H1 (cell line): ENCODE measurements at regions not wholly inside any gene's neighbourhood (a gene's known extent, or its start where the extent isn't known, plus 50 kb on each side); places are given as distances from the start of the nearest gene placed in this dataset.

Experiments used
- CTCF ChIA-PET: fragments of 300-600 bp; sonication (Branson Sonifier 250); formaldehyde crosslinking; loops from one replicate; lab custom pipeline; 2021; ENCODE audit not compliant: partially characterized antibody; lab: Charles Lee
- POLR2A ChIA-PET: fragments of 300-600 bp; sonication (Branson Sonifier 250); formaldehyde crosslinking; loops from one replicate; lab custom pipeline; 2021; ENCODE audit warnings: inconsistent platforms; ENCODE audit not compliant: partially characterized antibody; lab: Charles Lee
- DNase-seq, 2 experiments: peaks; one replicate each; pipeline versions ENCODE4 v3.0.0 to v3.0.0-alpha.2; 2010 to 2022; ENCODE audit warnings: low spot score in 2 of 2, low read depth in 1 of 2, mixed read lengths in 1 of 2
- FAIRE-seq: peaks from 2 replicates; lab custom pipeline; 2011; peaks lifted over from hg19 to GRCh38; lab: Jason Lieb, UNC
- H2AFZ ChIP-seq: 2 replicates; pipeline ENCODE4 v1.8.1; 2012; ENCODE audit warnings: low read length, inconsistent platforms
- H2AK5ac ChIP-seq: 2 replicates; pipeline ENCODE4 v1.6.1; 2013; ENCODE audit warnings: low read depth, low read length
- H2BK120ac ChIP-seq: replicated peaks from 2 replicates; pipeline ENCODE3; 2013; ENCODE audit warnings: low read depth, low read length, inconsistent platforms
- H2BK12ac ChIP-seq: 2 replicates; pipeline ENCODE4 v1.6.1; 2013; ENCODE audit warnings: low read depth, low read length
- H2BK15ac ChIP-seq: 2 replicates; pipeline ENCODE4 v1.6.1; 2013; ENCODE audit warnings: low read length
- H2BK20ac ChIP-seq: 2 replicates; pipeline ENCODE4 v1.6.1; 2013; ENCODE audit warnings: low read length
- H2BK5ac ChIP-seq: 2 replicates; pipeline ENCODE4 v1.6.1; 2013; ENCODE audit warnings: low read depth, low read length
- H3K14ac ChIP-seq: 2 replicates; pipeline ENCODE4 v1.6.1; 2013; ENCODE audit warnings: inconsistent platforms; ENCODE audit not compliant: insufficient read length
- H3K18ac ChIP-seq: 2 replicates; pipeline ENCODE4 v1.6.1; 2013; ENCODE audit warnings: low read length; ENCODE audit errors: extremely low read depth
- H3K23ac ChIP-seq: 2 replicates; pipeline ENCODE4 v1.6.1; 2013; ENCODE audit warnings: inconsistent platforms; ENCODE audit not compliant: insufficient read length
- H3K23me2 ChIP-seq: 2 replicates; pipeline ENCODE4 v1.6.1; 2013; ENCODE audit warnings: low read depth, low read length
- H3K27ac ChIP-seq: 2 replicates; pipeline ENCODE4 v1.6.1; 2011; ENCODE audit warnings: low read depth, low read length, inconsistent platforms
- H3K27me3 ChIP-seq, 4 experiments: replicated peaks in 1 of 4; 1 replicate in 1 of 4; 2 replicates in 3 of 4; pipeline versions ENCODE4 v1.6.1 to v1.8.1; 2011 to 2013; ENCODE audit warnings: low read length in 3 of 4, mild to moderate bottlenecking in 3 of 4, inconsistent platforms in 2 of 4, mixed read lengths in 2 of 4, moderate library complexity in 1 of 4; ENCODE audit not compliant: control insufficient read depth in 3 of 4, insufficient read depth in 3 of 4; ENCODE audit errors: extremely low read depth in 1 of 4
- H3K36me3 ChIP-seq, 4 experiments: 2 replicates each; pipeline versions ENCODE4 v1.6.1 to v1.8.1; 2011 to 2013; ENCODE audit warnings: mild to moderate bottlenecking in 4 of 4, low read length in 3 of 4, moderate library complexity in 2 of 4, control low read depth in 1 of 4, inconsistent platforms in 1 of 4; ENCODE audit not compliant: insufficient read depth in 4 of 4, control insufficient read depth in 2 of 4
- H3K4ac ChIP-seq: replicated peaks from 2 replicates; pipeline ENCODE3; 2013; ENCODE audit warnings: low read length, low read depth, mixed read lengths, inconsistent platforms; ENCODE audit not compliant: insufficient read length
- H3K4me1 ChIP-seq, 4 experiments: replicated peaks in 1 of 4; 1 replicate in 1 of 4; 2 replicates in 3 of 4; pipeline versions ENCODE4 v1.6.1 to v1.8.1; 2011 to 2013; ENCODE audit warnings: low read length in 3 of 4, inconsistent platforms in 2 of 4, mixed read lengths in 1 of 4; ENCODE audit not compliant: insufficient read depth in 4 of 4, control insufficient read depth in 3 of 4
- H3K4me2 ChIP-seq, 2 experiments: 2 replicates each; pipeline versions ENCODE4 v1.6.1 to v1.8.1; 2011 to 2013; ENCODE audit warnings: low read depth in 2 of 2, low read length in 2 of 2, control low read depth in 1 of 2, inconsistent platforms in 1 of 2, mild to moderate bottlenecking in 1 of 2; ENCODE audit not compliant: insufficient read depth in 1 of 2
- H3K4me3 ChIP-seq, 4 experiments: fragments of 200-600, 300-600 bp in 1 of 4; sonication (generic), shearing (Covaris generic), sonication (Bioruptor Twin) in 1 of 4; 2 replicates each; pipeline versions ENCODE4 v1.5.1 to v1.8.1; 2011 to 2016; ENCODE audit warnings: low read length in 4 of 4, low read depth in 3 of 4, control low read depth in 2 of 4, inconsistent platforms in 2 of 4, mild to moderate bottlenecking in 2 of 4, mixed read lengths in 1 of 4, moderate library complexity in 1 of 4; ENCODE audit not compliant: insufficient read depth in 2 of 4; ENCODE audit errors: extremely low read depth in 1 of 4
- H3K56ac ChIP-seq: replicated peaks from 2 replicates; pipeline ENCODE3; 2013; ENCODE audit warnings: low read depth, mild to moderate bottlenecking, mixed read lengths, low read length, inconsistent platforms; ENCODE audit not compliant: insufficient read length
- H3K79me1 ChIP-seq: 2 replicates; pipeline ENCODE4 v1.6.1; 2013; ENCODE audit warnings: low read depth, low read length, control low read depth
- H3K79me2 ChIP-seq, 2 experiments: 2 replicates each; pipeline versions ENCODE4 v1.6.1 to v1.8.1; 2012 to 2013; ENCODE audit warnings: low read length in 2 of 2, mild to moderate bottlenecking in 2 of 2, inconsistent platforms in 1 of 2; ENCODE audit not compliant: insufficient read depth in 2 of 2, control insufficient read depth in 1 of 2
- H3K9ac ChIP-seq, 4 experiments: replicated peaks in 1 of 4; 1 replicate in 1 of 4; 2 replicates in 3 of 4; pipeline versions ENCODE4 v1.6.1 to v1.8.1; 2011 to 2013; ENCODE audit warnings: low read depth in 3 of 4, low read length in 3 of 4, control low read depth in 2 of 4, mild to moderate bottlenecking in 2 of 4, moderate library complexity in 2 of 4, inconsistent platforms in 1 of 4; ENCODE audit errors: extremely low read depth in 1 of 4
- H3K9me3 ChIP-seq, 2 experiments: 2 replicates each; pipeline versions ENCODE4 v1.6.1 to v1.8.1; 2012 to 2013; ENCODE audit warnings: mild to moderate bottlenecking in 2 of 2, moderate library complexity in 2 of 2, control low read depth in 1 of 2, inconsistent platforms in 1 of 2, low read depth in 1 of 2, low read length in 1 of 2, mixed read lengths in 1 of 2; ENCODE audit not compliant: insufficient read depth in 2 of 2
- H4K20me1 ChIP-seq, 2 experiments: replicated peaks in 1 of 2; 2 replicates each; pipeline versions ENCODE3 to v1.8.1; 2011 to 2013; ENCODE audit warnings: inconsistent platforms in 2 of 2, low read length in 2 of 2, mild to moderate bottlenecking in 1 of 2; ENCODE audit not compliant: insufficient read depth in 2 of 2, control insufficient read depth in 1 of 2
- H4K5ac ChIP-seq: 2 replicates; pipeline ENCODE4 v1.6.1; 2013; ENCODE audit warnings: low read length, low read depth, mixed read lengths, inconsistent platforms; ENCODE audit not compliant: insufficient read length
- H4K8ac ChIP-seq: 2 replicates; pipeline ENCODE4 v1.8.0; 2013; ENCODE audit warnings: mild to moderate bottlenecking, moderate library complexity, low read length, inconsistent platforms; ENCODE audit not compliant: insufficient read depth; ENCODE audit errors: extremely low read depth
- H4K91ac ChIP-seq: replicated peaks from 2 replicates; pipeline ENCODE3; 2013; ENCODE audit warnings: low read length, mixed read lengths, inconsistent platforms; ENCODE audit not compliant: insufficient read length
- POLR2A ChIP-seq, 2 experiments: IDR thresholded peaks; 1 replicate in 1 of 2; 2 replicates in 1 of 2; pipeline ENCODE4 v1.6.1; 2011; ENCODE audit warnings: low read depth in 2 of 2, low read length in 2 of 2, mild to moderate bottlenecking in 2 of 2; ENCODE audit errors: control extremely low read depth in 1 of 2
- TEAD4 ChIP-seq: IDR thresholded peaks from 2 replicates; pipeline ENCODE4 v1.6.1; 2012; ENCODE audit warnings: low read depth, low read length, inconsistent platforms, mixed read lengths
- ZNF274 ChIP-seq: IDR thresholded peaks from 2 replicates; pipeline ENCODE4 v1.7.0; 2012; ENCODE audit warnings: low read length, borderline replicate concordance; ENCODE audit errors: extremely low read depth
- WGBS, 2 experiments: shearing (Covaris generic) in 1 of 2; methylation state at CpG; one replicate each; pipeline versions ENCODE4 v1.1.6 to v1.1.7; 2013 to 2015; ENCODE audit warnings: low lambda C conversion rate in 2 of 2, mixed read lengths in 2 of 2, inconsistent platforms in 1 of 2, low coverage in 1 of 2, missing lambda C conversion rate in 1 of 2; ENCODE audit not compliant: insufficient replicate concordance in 2 of 2, insufficient coverage in 1 of 2, insufficient read length in 1 of 2; ENCODE audit errors: extremely low coverage in 1 of 2, missing lambda C conversion rate in 1 of 2; 5-methylcytosine and 5-hydroxymethylcytosine counted together

DNA sequence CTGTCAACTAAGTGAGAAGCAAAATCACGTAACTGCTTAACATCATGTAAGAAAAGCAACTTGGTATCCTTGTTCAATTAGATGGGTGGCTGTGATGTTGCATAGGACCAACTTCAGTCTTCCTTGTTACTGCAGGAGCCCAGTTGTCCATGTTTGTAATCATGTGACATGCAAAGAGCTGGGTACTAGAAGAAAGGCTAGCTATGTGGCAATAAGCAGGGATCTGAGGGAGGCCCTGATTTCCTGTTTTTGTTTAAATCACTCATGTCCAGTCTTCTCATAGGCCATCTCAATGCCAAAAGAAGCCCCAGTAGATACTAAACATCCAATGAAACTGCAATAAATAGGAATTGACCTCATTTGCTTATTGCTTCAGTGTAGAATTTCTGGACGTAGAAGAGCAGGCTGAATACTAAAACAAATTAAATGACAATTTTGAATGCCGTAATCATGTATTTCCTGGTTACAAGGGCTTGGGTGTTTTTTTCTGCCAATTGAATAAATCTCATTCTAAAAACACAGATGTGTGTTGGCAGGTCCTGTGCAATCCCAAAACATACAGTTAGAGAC, 140.8 kb upstream of the ARHGAP20 start:
- H2AK5ac ChIP-seq, result no peak overlapping the region
- no peak overlapping the region for H3K4ac ChIP-seq
- H3K14ac ChIP-seq, result no peak overlapping the region
- DNase-seq (no peak), FAIRE-seq (no peak)
- no peak overlapping the region for H4K91ac ChIP-seq
- TF ChIP-seq POLR2A (IDR thresholded peaks at IDR 0.05; ENCODE audit: control extremely low read depth in 1 of 2, low read depth in 2 of 2, low read length in 2 of 2), result no peak
- TF ChIP-seq ZNF274, result no peak
- no peak for TF ChIP-seq TEAD4
- no peak overlapping the region for H3K27ac ChIP-seq
- no peaks in the 10 kb centered on the region for H4K20me1 ChIP-seq
- H3K79me1 ChIP-seq, result no peaks in the 10 kb centered on the region
- no peak overlapping the region for H3K56ac ChIP-seq
- no peak overlapping the region for H4K8ac ChIP-seq
- no peaks in the 10 kb centered on the region for H3K27me3 ChIP-seq
- no peak overlapping the region for H3K23ac ChIP-seq
- H3K36me3 ChIP-seq, result no peaks in the 10 kb centered on the region
- no peaks in the 10 kb centered on the region for H3K79me2 ChIP-seq
- no peak overlapping the region for H2BK15ac ChIP-seq
- ChIA-PET POLR2A (no interaction called here), CTCF (no interaction called here)
- H3K4me1 ChIP-seq, result no peaks in the 10 kb centered on the region
- no peak overlapping the region for H3K4me2 ChIP-seq
- no peak overlapping the region for H2BK20ac ChIP-seq
- no peak overlapping the region for H3K9ac ChIP-seq
- no peak overlapping the region for H2BK5ac ChIP-seq
- no peak overlapping the region for H2BK12ac ChIP-seq
- H4K5ac ChIP-seq, result no peak overlapping the region
- no peak overlapping the region for H2BK120ac ChIP-seq
- H2AFZ ChIP-seq, result no peak overlapping the region
- H3K23me2 ChIP-seq, result no peaks in the 10 kb centered on the region
- no peaks in the 10 kb centered on the region for H3K9me3 ChIP-seq
- no peak overlapping the region for H3K18ac ChIP-seq
- 89% methylated on average over 3 of the region's 3 CpGs; no CpG with 5 or more reads in 1 of the 2 experiments for WGBS, 2 experiments
- no peak overlapping the region for H3K4me3 ChIP-seq
